Panc1 (cell line): ENCODE measurements at regions not wholly inside any gene's neighbourhood (a gene's known extent, or its start where the extent isn't known, plus 50 kb on each side); places are given as distances from the start of the nearest gene placed in this dataset.

Source experiments
- CTCF ChIP-seq: fragments of 450-650 bp; IDR thresholded peaks from 2 replicates; pipeline ENCODE4 v1.5.1; 2017; ENCODE audit warnings: mild to moderate bottlenecking
- POLR2AphosphoS5 ChIP-seq: IDR thresholded peaks from 2 replicates; pipeline ENCODE4 v1.6.1; 2012; ENCODE audit warnings: mild to moderate bottlenecking, low read depth, low read length, moderate library complexity
- REST ChIP-seq, 2 experiments: IDR thresholded peaks; 2 replicates each; pipeline ENCODE4 v1.6.1; 2011 to 2012; ENCODE audit warnings: low read depth in 2 of 2, control low read depth in 1 of 2, low read length in 1 of 2, mild to moderate bottlenecking in 1 of 2, moderate library complexity in 1 of 2; ENCODE audit not compliant: insufficient read depth in 1 of 2
- SIN3A ChIP-seq: IDR thresholded peaks from 2 replicates; pipeline ENCODE4 v1.6.1; 2012; ENCODE audit warnings: low read depth, mild to moderate bottlenecking, low read length, moderate library complexity, borderline replicate concordance; ENCODE audit not compliant: insufficient read depth
- TCF7L2 ChIP-seq: IDR thresholded peaks from 2 replicates; pipeline ENCODE4 v1.6.1; 2011; ENCODE audit warnings: mild to moderate bottlenecking, low read depth, low read length, inconsistent platforms

- TF ChIP-seq CTCF = no peak
- TF ChIP-seq POLR2AphosphoS5 = no peak
- no peak for TF ChIP-seq SIN3A
- TF ChIP-seq REST (IDR thresholded peaks at IDR 0.05; ENCODE audit: insufficient read depth in 1 of 2, low read depth in 2 of 2, low read length in 1 of 2) = no peak
- no peak for TF ChIP-seq TCF7L2
Observed at GRCh38 chr4:176970853-176971252, 178.1 kb upstream of the VEGFC start.
